Right kidney (tissue), 1 donor: ENCODE measurements at regions not wholly inside any gene's neighbourhood (a gene's known extent, or its start where the extent isn't known, plus 50 kb on each side); places are given as distances from the start of the nearest gene placed in this dataset.

Experiments used
- DNase-seq: peaks from one replicate; pipeline ENCODE4 v3.0.0-alpha.2; 2016

- no peak for DNase-seq
Observed at GRCh38 chr18:40875101-40875615, 1079.9 kb upstream of the PIK3C3 start.

DNA sequence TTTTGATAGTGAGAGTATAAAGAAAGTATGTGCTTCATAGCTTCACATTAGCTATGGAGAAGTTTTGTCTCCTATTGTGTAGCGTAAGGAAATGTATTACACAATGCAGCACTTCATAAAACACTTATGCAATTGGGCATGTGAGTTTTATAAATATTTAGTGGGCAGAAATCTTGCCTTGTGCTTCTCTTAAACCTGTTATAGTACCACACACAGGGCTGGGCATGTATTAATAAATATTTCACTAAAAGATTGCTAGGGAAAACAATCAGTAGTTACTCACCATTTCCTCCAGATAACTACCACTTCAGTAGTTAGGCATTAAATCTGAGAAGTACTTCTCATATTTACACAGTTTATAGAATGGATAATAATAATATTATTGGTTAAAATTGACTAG, 1080.8 kb upstream of the PIK3C3 start:
- no peak for DNase-seq

DNA sequence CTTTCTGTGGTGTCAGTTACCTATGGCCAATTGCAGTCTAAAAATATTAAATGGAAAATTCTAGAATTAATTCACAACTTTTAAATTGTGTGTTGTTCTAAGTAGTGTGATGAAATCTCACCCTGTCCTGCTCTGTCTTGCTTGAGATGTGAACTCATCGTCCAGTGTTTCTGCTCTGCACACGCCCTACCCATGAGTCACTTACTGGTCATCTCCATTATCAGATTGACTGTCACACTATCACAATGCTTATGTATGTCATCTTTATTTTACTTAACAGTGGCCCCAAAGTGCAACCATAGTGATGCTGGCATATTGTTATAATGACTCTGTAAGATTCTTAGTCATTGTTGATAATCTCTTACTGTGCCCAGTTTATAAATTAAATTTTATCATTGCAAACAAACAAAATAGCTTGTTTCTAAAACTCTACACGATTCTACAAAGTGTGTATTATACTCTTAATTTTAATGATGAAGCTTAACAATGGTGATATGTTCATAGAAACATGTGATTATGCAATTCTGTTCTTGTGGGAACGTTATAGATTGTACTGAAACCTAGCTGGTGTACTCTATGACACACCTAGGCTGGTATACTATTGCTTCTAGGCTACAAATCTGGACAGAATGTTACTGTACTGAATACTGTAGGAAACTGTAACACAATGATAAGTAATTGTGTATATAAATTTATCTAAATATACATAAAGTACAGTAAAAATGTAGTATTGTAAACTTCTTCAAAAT, 1086.8 kb upstream of the PIK3C3 start:
- no peak for DNase-seq

DNA sequence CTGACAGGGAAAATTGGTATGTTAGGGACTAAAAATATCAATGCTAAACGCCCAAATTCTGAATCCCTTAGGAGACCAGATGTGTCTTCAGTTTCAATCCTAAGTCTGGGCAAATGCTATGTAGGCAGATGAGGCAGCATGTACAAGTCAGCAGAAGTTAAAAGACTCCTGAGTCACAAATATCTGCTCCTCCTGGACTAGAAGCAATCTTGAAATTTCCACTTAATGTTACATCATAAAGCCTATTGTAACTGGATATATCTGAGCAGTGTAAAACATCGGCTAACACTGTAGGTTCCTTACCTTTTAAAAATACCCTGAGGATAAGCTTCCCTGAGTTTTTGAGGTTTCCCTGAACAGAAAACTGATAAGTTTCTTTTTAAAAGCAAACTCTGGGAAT, 1087.6 kb upstream of the PIK3C3 start:
- no peak for DNase-seq

DNA sequence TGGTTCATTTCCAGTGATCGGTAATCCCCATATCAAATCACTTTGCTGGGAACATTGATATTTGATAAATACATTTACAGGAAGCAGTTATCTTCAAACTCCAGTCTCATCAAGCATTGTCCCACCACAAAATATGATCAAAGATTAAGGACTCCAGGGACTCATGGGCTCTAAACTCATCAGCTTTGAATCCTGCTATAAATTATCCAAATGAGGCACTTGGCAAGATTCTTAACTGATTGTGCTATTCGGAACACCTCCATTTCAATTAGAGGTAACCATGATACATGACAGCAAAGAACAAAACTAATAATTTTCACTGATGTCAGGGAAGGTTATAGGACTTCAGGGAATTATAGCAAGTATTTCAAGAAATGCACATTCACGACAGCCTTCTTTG, 1088.1 kb upstream of the PIK3C3 start:
- no peak for DNase-seq

DNA sequence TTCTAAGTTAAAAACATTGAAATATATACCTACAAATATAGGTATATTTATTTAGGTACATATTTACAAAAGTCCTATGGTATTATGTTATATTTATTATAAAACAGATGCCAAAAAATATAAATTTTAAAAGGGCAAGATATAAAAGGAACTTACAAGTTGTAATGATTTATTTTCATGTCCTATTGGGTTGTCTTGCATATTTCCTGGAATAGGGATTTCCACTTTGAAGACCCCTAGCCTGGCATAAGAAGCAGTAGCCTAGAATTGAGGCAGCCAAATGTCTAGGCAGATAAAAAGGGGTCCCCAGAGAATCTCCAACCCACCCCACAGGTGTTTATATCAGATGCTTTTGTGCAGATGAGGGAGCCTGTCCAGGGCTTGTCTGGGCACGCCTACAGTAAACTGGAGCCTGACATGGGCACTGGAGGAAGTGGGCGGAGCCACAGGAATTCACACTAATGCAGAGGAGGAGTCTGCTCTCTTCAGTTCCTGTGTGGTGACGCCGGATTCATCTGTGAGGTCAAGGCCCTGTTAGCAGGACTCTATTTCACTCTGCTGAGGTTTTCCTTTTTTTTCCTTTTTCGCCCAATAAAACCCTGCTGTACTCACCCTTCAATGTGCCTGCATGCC, 1088.9 kb upstream of the PIK3C3 start:
- DNase-seq = no peak

DNA sequence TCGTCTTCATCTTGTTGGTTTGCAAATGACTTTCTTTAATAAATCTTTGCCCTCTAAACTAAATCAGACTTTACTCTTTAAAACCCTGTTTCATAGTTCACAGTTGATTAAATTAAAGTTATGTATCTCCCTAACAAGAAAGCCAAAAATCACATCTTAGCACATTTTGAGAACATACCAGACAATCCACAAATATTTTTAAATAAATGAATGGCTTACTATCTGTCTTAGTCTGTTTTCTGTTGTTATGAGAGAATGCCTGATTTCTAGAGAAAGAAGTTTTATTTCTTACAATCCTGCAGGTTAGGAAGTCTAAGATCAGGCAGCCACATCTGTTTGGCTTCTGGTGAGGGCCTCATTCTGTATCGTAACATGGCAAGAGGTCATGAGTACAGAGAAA, 1090.2 kb upstream of the PIK3C3 start:
- no peak for DNase-seq

GRCh38 chr18:40863801-40864200, 1091.2 kb upstream of the PIK3C3 start:
- no peak for DNase-seq

DNA sequence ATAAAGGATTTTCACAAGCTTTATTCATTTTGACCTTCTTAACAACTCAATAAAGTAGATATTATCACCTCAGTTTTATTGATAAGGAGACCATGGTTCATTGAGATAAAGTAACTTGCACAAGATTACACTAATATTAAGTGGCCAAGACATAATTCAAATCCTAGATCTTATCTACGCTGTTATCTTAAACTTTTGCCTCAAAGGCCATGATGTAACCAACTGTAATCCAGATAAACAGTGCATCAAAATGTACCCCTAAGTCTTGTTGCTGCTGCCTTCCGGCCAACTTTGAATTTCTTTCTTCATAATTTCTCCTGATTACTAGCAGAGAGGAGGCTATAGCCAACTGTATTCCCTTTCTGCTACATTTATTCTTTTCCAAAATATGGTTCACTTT, 1094.8 kb upstream of the PIK3C3 start:
- DNase-seq = no peak

- no peak for DNase-seq
Observed at GRCh38 chr18:40855661-40856060, 1099.4 kb upstream of the PIK3C3 start.

DNA sequence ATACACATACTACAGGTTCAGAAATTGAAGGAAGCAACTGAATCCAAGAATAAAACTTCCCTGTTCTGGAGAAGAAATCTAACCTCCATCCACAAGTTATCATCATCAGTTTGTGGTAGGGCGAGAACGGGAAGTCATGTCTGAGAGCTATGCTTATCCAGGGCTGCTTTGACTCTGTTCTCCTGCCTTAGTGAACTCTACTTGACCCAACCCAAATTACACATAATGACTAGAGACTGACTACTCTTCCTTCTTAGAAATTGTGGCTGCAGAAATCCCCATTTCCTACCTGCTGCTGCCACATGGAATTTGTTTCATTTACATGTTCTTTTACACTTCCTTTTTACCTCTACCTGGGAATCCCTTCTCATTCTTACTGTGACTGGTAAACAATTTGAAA, 1102.6 kb upstream of the PIK3C3 start:
- DNase-seq = no peak

DNA sequence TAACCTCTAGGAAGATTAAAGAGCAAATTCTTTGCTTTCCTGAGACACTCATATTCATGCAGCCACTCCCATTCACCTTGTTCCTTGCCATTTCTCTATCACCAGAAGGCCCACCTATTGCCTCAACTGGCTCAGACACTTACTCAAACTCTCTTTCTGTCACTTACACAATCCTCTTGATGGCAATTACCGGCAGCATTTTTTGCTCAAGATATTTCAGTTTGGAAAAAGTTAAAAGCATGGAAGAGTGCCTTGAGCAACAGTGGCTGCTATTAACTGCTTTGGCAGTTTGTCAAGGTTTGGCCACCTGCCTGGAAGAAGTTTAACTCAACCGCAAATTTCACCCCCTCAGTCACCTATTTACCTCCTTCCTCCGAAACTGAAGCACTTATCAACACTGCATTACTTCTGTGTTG, 1104.0 kb upstream of the PIK3C3 start:
- no peak for DNase-seq

GRCh38 chr18:40849886-40850285, 1105.1 kb upstream of the PIK3C3 start:
- DNase-seq = no peak

GRCh38 chr18:40841467-40841866, 1113.6 kb upstream of the PIK3C3 start:
- DNase-seq = no peak

DNA sequence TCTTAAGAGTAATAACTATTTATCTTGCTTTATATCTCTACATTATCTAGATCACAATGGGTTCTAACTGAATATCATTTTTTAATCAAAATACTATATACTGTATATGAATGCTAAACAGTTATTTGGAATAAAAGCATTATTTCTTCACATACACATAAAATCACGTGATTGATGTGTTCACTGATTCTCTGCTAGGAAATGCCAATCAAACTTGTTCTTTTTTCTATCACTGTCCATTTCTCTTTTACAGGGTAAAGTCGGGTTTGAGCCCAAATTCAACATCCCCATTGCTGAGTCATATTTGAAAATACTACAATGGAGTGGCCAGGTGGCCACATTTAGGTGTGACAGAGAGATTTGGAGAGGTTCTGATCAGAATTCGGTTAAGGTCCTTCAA, 1114.0 kb upstream of the PIK3C3 start:
- no peak for DNase-seq

DNA sequence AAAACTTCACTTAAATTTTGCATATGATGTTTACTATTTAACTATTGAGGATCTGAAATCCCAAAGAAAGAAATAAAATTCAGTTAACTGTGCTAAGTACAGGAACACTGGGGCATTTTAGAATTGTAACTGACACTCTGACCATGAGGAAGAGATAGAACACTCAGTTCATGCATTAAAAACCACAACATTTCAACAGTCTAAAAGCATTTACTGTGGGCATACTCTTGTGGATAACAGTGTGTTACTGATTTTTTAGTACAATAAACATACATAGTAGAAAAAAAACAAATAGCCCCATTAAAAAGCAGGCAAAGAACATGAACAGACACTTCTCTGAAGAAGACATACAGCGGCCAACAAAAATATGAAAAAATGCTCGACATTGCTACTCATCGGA, 1122.7 kb upstream of the PIK3C3 start:
- DNase-seq = no peak

- no peak for DNase-seq
Observed at GRCh38 chr18:40824291-40824690, 1130.7 kb upstream of the PIK3C3 start.

GRCh38 chr18:40821596-40822243, 1133.3 kb upstream of the PIK3C3 start:
- DNase-seq = no peak

GRCh38 chr18:40812981-40813515, 1142.0 kb upstream of the PIK3C3 start:
- DNase-seq = no peak

DNA sequence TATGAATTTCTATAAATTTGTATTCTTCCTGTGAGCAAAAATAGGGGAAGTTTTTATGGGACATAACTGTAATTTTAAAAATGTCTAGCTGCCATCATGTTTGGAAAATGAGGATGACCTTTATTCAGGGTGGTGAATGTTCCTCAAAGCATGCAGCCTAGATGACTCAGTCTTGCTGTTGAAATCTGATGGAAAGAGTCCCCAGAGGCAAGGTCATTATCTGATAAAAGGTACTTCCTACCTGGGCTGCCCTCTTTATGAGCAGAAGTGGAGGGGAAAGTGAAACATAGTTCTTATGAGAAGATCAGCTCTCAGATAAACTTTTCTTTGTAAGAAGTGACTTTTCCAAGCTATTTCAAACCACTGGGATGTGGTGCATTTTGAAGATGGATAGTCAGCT, 1144.7 kb upstream of the PIK3C3 start:
- DNase-seq = no peak

DNA sequence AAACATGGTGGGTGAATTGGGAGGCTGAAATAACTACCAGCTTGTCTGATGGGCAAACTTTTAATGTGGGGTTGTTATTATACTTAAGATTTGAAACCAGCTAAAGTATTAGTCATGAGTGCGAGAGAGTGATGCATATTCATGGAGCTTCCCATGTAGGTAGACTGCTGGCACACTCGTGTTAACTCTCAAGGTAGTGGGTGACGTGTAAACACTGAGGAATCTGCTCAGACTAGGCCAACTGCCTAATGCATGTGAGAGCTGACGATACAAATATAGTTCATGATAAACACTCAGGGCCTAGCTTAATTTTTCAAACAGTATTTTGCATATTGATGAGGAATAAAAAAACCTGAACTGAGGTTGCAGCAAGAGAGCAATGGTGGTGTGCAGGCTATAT, 1165.7 kb upstream of the PIK3C3 start:
- no peak for DNase-seq

GRCh38 chr18:40782453-40783130, 1172.4 kb upstream of the PIK3C3 start:
- no peak for DNase-seq

- no peak for DNase-seq
Observed at GRCh38 chr18:40769786-40770185, 1185.2 kb upstream of the PIK3C3 start.
